OCI-LY7 (cell line): ENCODE measurements at regions not wholly inside any gene's neighbourhood (a gene's known extent, or its start where the extent isn't known, plus 50 kb on each side); places are given as distances from the start of the nearest gene placed in this dataset.

Experiments
- BruUV-seq: library from RNA; stranded (reverse); fragments of 400-500 nt; replicated peaks from 2 replicates; lab custom pipeline; 2021; lab: Mats Ljungman, UMichigan
- CTCF ChIA-PET: fragments of 300-600 bp; sonication (Branson Sonifier 250); formaldehyde crosslinking; loops from one replicate; lab custom pipeline; 2022; ENCODE audit warnings: antibody characterized with exemption; ENCODE audit not compliant: unreplicated experiment; lab: Charles Lee
- POLR2A ChIA-PET: fragments of 300-600 bp; sonication (Branson Sonifier 250); formaldehyde crosslinking; loops from one replicate; lab custom pipeline; 2022; ENCODE audit warnings: antibody characterized with exemption; lab: Charles Lee
- DNase-seq: peaks from one replicate; pipeline ENCODE4 v3.0.0-alpha.2; 2015; ENCODE audit warnings: low spot score
- H2AFZ ChIP-seq: fragments of 200-600 bp; sonication (generic), shearing (Covaris generic); 2 replicates; pipeline ENCODE4 v1.6.1; 2014; ENCODE audit warnings: mild to moderate bottlenecking, antibody characterized with exemption, low read length, moderate library complexity
- H3K27ac ChIP-seq: fragments of 200-600 bp; sonication (generic); 2 replicates; pipeline ENCODE4 v1.5.1; 2014; ENCODE audit warnings: mixed run types, low read depth, mild to moderate bottlenecking, moderate library complexity, low read length, inconsistent platforms; ENCODE audit not compliant: poor library complexity, severe bottlenecking
- H3K36me3 ChIP-seq: fragments of 200-600 bp; sonication (generic); 2 replicates; pipeline ENCODE4 v1.6.1; 2014; ENCODE audit warnings: mild to moderate bottlenecking, antibody characterized with exemption, low read length, moderate library complexity, mixed read lengths; ENCODE audit not compliant: insufficient read depth
- H3K4me1 ChIP-seq: fragments of 200-600 bp; sonication (generic); 2 replicates; pipeline ENCODE4 v1.5.1; 2014; ENCODE audit warnings: mild to moderate bottlenecking, low read length; ENCODE audit not compliant: insufficient read depth, poor library complexity, severe bottlenecking
- H3K4me2 ChIP-seq: fragments of 200-600 bp; sonication (generic); 2 replicates; pipeline ENCODE4 v1.6.1; 2014; ENCODE audit warnings: mild to moderate bottlenecking, low read length
- H3K4me3 ChIP-seq: fragments of 200-600 bp; sonication (generic); 2 replicates; pipeline ENCODE4 v1.5.1; 2014; ENCODE audit warnings: mild to moderate bottlenecking, low read depth, low read length; ENCODE audit not compliant: poor library complexity, severe bottlenecking
- H3K79me2 ChIP-seq: fragments of 200-600 bp; sonication (generic); 2 replicates; pipeline ENCODE4 v1.6.1; 2016; ENCODE audit warnings: low read depth, mild to moderate bottlenecking, low read length, moderate library complexity, mixed read lengths; ENCODE audit not compliant: insufficient read depth
- H3K9me2 ChIP-seq: fragments of 200-600 bp; sonication (generic); 2 replicates; pipeline ENCODE4 v1.6.1; 2016; ENCODE audit warnings: mild to moderate bottlenecking, low read length, mixed read lengths; ENCODE audit not compliant: insufficient read depth
- H3K9me3 ChIP-seq: fragments of 200-600 bp; sonication (generic); 2 replicates; pipeline ENCODE4 v1.6.1; 2014; ENCODE audit warnings: mild to moderate bottlenecking, mixed run types, low read length, mixed read lengths
- H4K20me1 ChIP-seq: fragments of 200-600 bp; sonication (generic); 2 replicates; pipeline ENCODE4 v1.6.1; 2014; ENCODE audit warnings: mild to moderate bottlenecking, antibody characterized with exemption, low read length, moderate library complexity, mixed read lengths; ENCODE audit not compliant: insufficient read depth
- EZH2phosphoT487 ChIP-seq: fragments of 200-600 bp; sonication (generic); IDR thresholded peaks from 2 replicates; pipeline ENCODE4 v1.6.1; 2018; ENCODE audit warnings: low read depth, borderline replicate concordance, mild to moderate bottlenecking, mixed run types, antibody characterized with exemption, low read length, moderate library complexity, mixed read lengths
- intact Hi-C: fragments of 100-400 bp; cut with micrococcal nuclease; formaldehyde crosslinking; loops from one replicate; pipeline ENCODE4 v1.10.0; 2022; ENCODE audit not compliant: unreplicated experiment
- TF ChIP-seq, protein P1 (sequence below): fragments of 200-600 bp; sonication (generic); conservative IDR thresholded peaks from 2 replicates; pipeline ENCODE4 v1.5.1; 2014; ENCODE audit warnings: mild to moderate bottlenecking, antibody characterized with exemption, low read length, moderate library complexity, mixed read lengths

DNA sequence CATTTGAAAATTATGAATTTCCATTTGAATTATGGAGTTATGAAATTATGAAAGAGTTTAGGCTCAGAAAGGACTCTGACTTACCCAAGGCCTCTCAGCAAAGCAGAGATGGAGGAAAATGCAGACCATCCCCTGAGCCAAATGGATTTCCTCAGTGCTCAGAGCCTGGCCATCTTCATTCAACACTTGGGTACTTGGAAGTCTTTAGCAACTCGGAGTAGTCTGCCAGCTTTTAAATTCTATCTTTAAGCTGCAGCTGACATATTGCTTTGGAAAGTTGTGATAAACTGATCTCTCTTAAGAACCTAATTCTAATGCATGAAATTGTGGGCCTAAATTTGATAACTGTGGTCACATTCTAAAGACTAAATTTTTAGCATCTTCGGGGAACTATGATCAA, 315.4 kb downstream of the SAMD5 start:
- H3K9me3 ChIP-seq = no peaks in the 10 kb centered on the region
- no peak overlapping the region for H3K4me2 ChIP-seq
- H3K4me3 ChIP-seq = no peak overlapping the region
- ChIA-PET CTCF (no interaction called here), POLR2A (no interaction called here)
- no peaks in the 10 kb centered on the region for H3K36me3 ChIP-seq
- H3K9me2 ChIP-seq = no peaks in the 10 kb centered on the region
- DNase-seq = no peak
- H3K79me2 ChIP-seq = no peaks in the 10 kb centered on the region
- TF ChIP-seq EZH2phosphoT487 = no peak
- TF ChIP-seq, protein P1, sequence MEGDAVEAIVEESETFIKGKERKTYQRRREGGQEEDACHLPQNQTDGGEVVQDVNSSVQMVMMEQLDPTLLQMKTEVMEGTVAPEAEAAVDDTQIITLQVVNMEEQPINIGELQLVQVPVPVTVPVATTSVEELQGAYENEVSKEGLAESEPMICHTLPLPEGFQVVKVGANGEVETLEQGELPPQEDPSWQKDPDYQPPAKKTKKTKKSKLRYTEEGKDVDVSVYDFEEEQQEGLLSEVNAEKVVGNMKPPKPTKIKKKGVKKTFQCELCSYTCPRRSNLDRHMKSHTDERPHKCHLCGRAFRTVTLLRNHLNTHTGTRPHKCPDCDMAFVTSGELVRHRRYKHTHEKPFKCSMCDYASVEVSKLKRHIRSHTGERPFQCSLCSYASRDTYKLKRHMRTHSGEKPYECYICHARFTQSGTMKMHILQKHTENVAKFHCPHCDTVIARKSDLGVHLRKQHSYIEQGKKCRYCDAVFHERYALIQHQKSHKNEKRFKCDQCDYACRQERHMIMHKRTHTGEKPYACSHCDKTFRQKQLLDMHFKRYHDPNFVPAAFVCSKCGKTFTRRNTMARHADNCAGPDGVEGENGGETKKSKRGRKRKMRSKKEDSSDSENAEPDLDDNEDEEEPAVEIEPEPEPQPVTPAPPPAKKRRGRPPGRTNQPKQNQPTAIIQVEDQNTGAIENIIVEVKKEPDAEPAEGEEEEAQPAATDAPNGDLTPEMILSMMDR = no peak
- H3K4me1 ChIP-seq = no peaks in the 10 kb centered on the region
- intact Hi-C loops = no loop called here
- no TSS peak for BruUV-seq
- no peak overlapping the region for H2AFZ ChIP-seq
- no peaks in the 10 kb centered on the region for H4K20me1 ChIP-seq
- no peak overlapping the region for H3K27ac ChIP-seq

DNA sequence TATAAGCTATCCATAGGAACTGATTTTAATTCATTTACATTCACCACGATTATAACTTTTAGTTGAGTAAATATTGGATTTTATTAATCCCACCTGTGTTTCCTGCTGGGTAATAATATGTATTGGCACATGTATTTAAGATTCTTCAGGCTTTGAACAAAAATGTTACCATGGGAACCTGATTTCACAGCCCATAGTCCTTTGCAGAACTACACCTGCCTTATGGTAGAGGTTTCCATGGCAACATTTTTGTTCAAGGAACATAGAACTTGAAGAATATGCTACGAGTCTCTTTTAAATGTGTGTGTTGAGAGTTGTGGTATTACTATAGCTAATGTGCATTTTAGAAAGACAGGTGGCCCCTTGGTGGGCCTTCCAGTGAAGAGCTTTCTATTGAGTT, 317.4 kb downstream of the SAMD5 start:
- no peak overlapping the region for H3K27ac ChIP-seq
- H4K20me1 ChIP-seq = no peaks in the 10 kb centered on the region
- TF ChIP-seq, protein P1 = no peak
- no peak for TF ChIP-seq EZH2phosphoT487
- no peaks in the 10 kb centered on the region for H3K79me2 ChIP-seq
- H2AFZ ChIP-seq = no peak overlapping the region
- H3K9me2 ChIP-seq = no peaks in the 10 kb centered on the region
- BruUV-seq = no TSS peak
- H3K4me1 ChIP-seq = no peaks in the 10 kb centered on the region
- intact Hi-C loops = no loop called here
- H3K36me3 ChIP-seq = no peaks in the 10 kb centered on the region
- no peaks in the 10 kb centered on the region for H3K9me3 ChIP-seq
- CTCF ChIA-PET = no interaction called here
- no peak for DNase-seq
- no peak overlapping the region for H3K4me2 ChIP-seq
- no peak overlapping the region for H3K4me3 ChIP-seq
- POLR2A ChIA-PET = interaction anchor here (0.8 kb wide), 1 partner anchor 15 kb away, joined by 4 read pairs; no protein-coding TSS in a partner anchor

DNA sequence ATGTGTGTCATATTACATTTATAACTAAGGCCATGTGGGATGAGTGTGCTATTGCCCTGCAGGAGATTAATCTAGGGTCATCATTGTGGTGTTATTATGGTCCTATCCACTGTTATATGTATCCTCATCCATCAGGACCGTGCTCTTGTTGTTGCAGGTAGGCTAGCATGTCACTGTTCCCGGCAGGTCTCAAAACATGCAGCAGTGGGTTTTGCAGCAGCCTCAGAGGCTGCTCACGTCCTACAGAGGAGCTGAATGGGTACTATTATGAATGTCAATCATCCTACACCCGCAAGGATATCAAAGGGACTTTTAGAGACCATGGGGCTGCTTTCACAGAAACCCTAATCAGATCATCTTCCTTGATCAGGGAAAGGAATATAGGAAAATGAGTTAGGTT, 318.2 kb downstream of the SAMD5 start:
- DNase-seq = no peak
- ChIA-PET POLR2A (interaction anchor here (0.6 kb wide), 1 partner anchor 167 kb away, joined by 3 read pairs; no protein-coding TSS in a partner anchor), CTCF (no interaction called here)
- Histone ChIP-seq H3K4me1 (no peaks in the 10 kb centered on the region), H3K9me2 (no peaks in the 10 kb centered on the region), H4K20me1 (no peaks in the 10 kb centered on the region), H2AFZ (no peak overlapping the region), H3K79me2 (no peaks in the 10 kb centered on the region), H3K9me3 (no peaks in the 10 kb centered on the region), H3K4me2 (no peak overlapping the region), H3K36me3 (no peaks in the 10 kb centered on the region), H3K27ac (no peak overlapping the region), H3K4me3 (no peak overlapping the region)
- BruUV-seq = no TSS peak
- TF ChIP-seq, protein P1 = no peak
- no peak for TF ChIP-seq EZH2phosphoT487
- intact Hi-C loops = no loop called here
